ENCODE measurements at regions not wholly inside any gene's neighbourhood (a gene's known extent, or its start where the extent isn't known, plus 50 kb on each side); places are given as distances from the start of the nearest gene placed in this dataset.

GRCh38 chr1:188154761-188155160 is 1326.0 kb downstream of the PLA2G4A start:
- TF ChIP-seq, protein P1, sequence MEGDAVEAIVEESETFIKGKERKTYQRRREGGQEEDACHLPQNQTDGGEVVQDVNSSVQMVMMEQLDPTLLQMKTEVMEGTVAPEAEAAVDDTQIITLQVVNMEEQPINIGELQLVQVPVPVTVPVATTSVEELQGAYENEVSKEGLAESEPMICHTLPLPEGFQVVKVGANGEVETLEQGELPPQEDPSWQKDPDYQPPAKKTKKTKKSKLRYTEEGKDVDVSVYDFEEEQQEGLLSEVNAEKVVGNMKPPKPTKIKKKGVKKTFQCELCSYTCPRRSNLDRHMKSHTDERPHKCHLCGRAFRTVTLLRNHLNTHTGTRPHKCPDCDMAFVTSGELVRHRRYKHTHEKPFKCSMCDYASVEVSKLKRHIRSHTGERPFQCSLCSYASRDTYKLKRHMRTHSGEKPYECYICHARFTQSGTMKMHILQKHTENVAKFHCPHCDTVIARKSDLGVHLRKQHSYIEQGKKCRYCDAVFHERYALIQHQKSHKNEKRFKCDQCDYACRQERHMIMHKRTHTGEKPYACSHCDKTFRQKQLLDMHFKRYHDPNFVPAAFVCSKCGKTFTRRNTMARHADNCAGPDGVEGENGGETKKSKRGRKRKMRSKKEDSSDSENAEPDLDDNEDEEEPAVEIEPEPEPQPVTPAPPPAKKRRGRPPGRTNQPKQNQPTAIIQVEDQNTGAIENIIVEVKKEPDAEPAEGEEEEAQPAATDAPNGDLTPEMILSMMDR (conservative IDR thresholded peaks at IDR 0.05; ENCODE audit: low read length), result no peak
- TF ChIP-seq EZH2phosphoT487 (IDR thresholded peaks at IDR 0.05; ENCODE audit: borderline replicate concordance, low read depth, low read length), result no peak

All from OCI-LY7 (cell line).